K562 (cell line): ENCODE measurements at regions not wholly inside any gene's neighbourhood (a gene's known extent, or its start where the extent isn't known, plus 50 kb on each side); places are given as distances from the start of the nearest gene placed in this dataset.

Source experiments
- ATAC-seq: fragments of 200-7000 bp; cut with Tn5 transposase; 3 replicates; pipeline ENCODE4 v1.9.1; 2020; ENCODE audit warnings: moderate library complexity
- BruUV-seq: library from RNA; stranded (reverse); fragments of 400-500 nt; replicated peaks from 2 replicates; lab custom pipeline; 2021; lab: Mats Ljungman, UMichigan
- CTCF ChIA-PET: fragments of 300-600 bp; formaldehyde crosslinking; extraction: SDS; loops from one replicate; lab custom pipeline; 2021; ENCODE audit warnings: low intra/inter-chr PET ratio; lab: Yijun Ruan, JAX
- POLR2A ChIA-PET: fragments of 300-600, 350-650 bp; sonication (Branson Sonifier 250); formaldehyde crosslinking; extraction: SDS; loops from one replicate; lab custom pipeline; 2021; ENCODE audit warnings: antibody characterized with exemption, inconsistent platforms; lab: Yijun Ruan, JAX
- DNase-seq, 4 experiments: peaks; one replicate each; pipeline versions ENCODE4 v3.0.0 to v3.0.0-alpha.2; 2011 to 2018; ENCODE audit warnings: low spot score in 3 of 4, mixed read lengths in 3 of 4; ENCODE audit errors: extremely low read depth in 1 of 4
- FAIRE-seq: peaks from 2 replicates; lab custom pipeline; 2011; peaks lifted over from hg19 to GRCh38; lab: Jason Lieb, UNC
- H2AFZ ChIP-seq: 2 replicates; pipeline ENCODE4 v1.6.0; 2011; ENCODE audit warnings: low read depth, low read length, control low read depth, inconsistent platforms
- H3K27ac ChIP-seq: fragments of 200-600 bp; 3 replicates; pipeline ENCODE4 v1.8.0; 2011; ENCODE audit warnings: low read depth, mild to moderate bottlenecking, control low read depth, inconsistent platforms, low read length, moderate library complexity, mixed read lengths; ENCODE audit errors: extremely low read depth
- H3K27me3 ChIP-seq, 2 experiments: fragments of 300-600 bp in 1 of 2; 2 replicates in 1 of 2; 3 replicates in 1 of 2; pipeline versions ENCODE4 v1.6.0 to v1.8.0; 2011; ENCODE audit warnings: inconsistent platforms in 2 of 2, low read length in 2 of 2, mild to moderate bottlenecking in 1 of 2, mixed read lengths in 1 of 2, moderate library complexity in 1 of 2; ENCODE audit not compliant: control insufficient read depth in 2 of 2, insufficient read depth in 2 of 2
- H3K36me3 ChIP-seq: fragments of 300-600 bp; 3 replicates; pipeline ENCODE4 v1.8.0; 2011; ENCODE audit warnings: mild to moderate bottlenecking, low read length, inconsistent platforms; ENCODE audit not compliant: control insufficient read depth, insufficient read depth
- H3K4me1 ChIP-seq, 2 experiments: fragments of 200-600 bp in 1 of 2; replicated peaks in 1 of 2; 2 replicates in 1 of 2; 3 replicates in 1 of 2; pipeline versions ENCODE4 v1.5.1 to v1.8.0; 2011; ENCODE audit warnings: inconsistent platforms in 2 of 2, low read length in 2 of 2, mild to moderate bottlenecking in 1 of 2, mixed read lengths in 1 of 2, moderate library complexity in 1 of 2; ENCODE audit not compliant: control insufficient read depth in 2 of 2, insufficient read depth in 2 of 2
- H3K4me2 ChIP-seq: 2 replicates; pipeline ENCODE4 v1.6.1; 2011; ENCODE audit warnings: low read length, control low read depth, inconsistent platforms, mixed read lengths; ENCODE audit not compliant: insufficient read depth
- H3K4me3 ChIP-seq: fragments of 200-600 bp; sonication (generic), shearing (Covaris generic); 2 replicates; pipeline ENCODE4 v1.5.1; 2016; ENCODE audit warnings: control low read depth, inconsistent platforms
- H3K79me2 ChIP-seq: fragments of 200-600 bp; 3 replicates; pipeline ENCODE4 v1.8.0; 2011; ENCODE audit warnings: low read length, inconsistent platforms; ENCODE audit not compliant: control insufficient read depth, insufficient read depth
- H3K9ac ChIP-seq, 2 experiments: 2 replicates each; pipeline versions ENCODE4 v1.6.0 to v1.6.1; 2011; ENCODE audit warnings: low read depth in 2 of 2, low read length in 2 of 2, control low read depth in 1 of 2, inconsistent platforms in 1 of 2, mild to moderate bottlenecking in 1 of 2, mixed read lengths in 1 of 2; ENCODE audit not compliant: insufficient read depth in 1 of 2
- H3K9me1 ChIP-seq: one replicate; pipeline ENCODE4 v1.6.0; 2011; ENCODE audit warnings: inconsistent platforms, mild to moderate bottlenecking, low read length, moderate library complexity; ENCODE audit not compliant: control insufficient read depth, insufficient read depth
- H3K9me3 ChIP-seq: replicated peaks from 2 replicates; pipeline ENCODE4 v1.5.1; 2011; ENCODE audit warnings: low read depth, low read length, inconsistent platforms; ENCODE audit not compliant: control insufficient read depth, insufficient read depth
- H4K20me1 ChIP-seq: replicated peaks from 2 replicates; pipeline ENCODE4 v1.6.1; 2011; ENCODE audit warnings: low read length, inconsistent platforms, mixed read lengths; ENCODE audit not compliant: control insufficient read depth, insufficient read depth
- CREM ChIP-seq: IDR thresholded peaks from 2 replicates; pipeline ENCODE4 v1.6.1; 2014; ENCODE audit warnings: antibody characterized with exemption, low read depth
- HINFP ChIP-seq: fragments of 450-650 bp; conservative IDR thresholded peaks from 2 replicates; pipeline ENCODE4 v1.6.1; 2016; ENCODE audit warnings: missing genetic modification characterization, low read depth, mild to moderate bottlenecking, control low read depth, missing compliant biosample characterization
- HMBOX1 ChIP-seq: sonication (generic); IDR thresholded peaks from 2 replicates; pipeline ENCODE4 v1.6.1; 2016
- KAT8 ChIP-seq: fragments of 450-650 bp; IDR thresholded peaks from 2 replicates; pipeline ENCODE4 v1.6.1; 2016; ENCODE audit warnings: low read depth, mild to moderate bottlenecking
- NFIC ChIP-seq: fragments of 450-650 bp; IDR thresholded peaks from 2 replicates; pipeline ENCODE4 v1.6.1; 2017; ENCODE audit warnings: mild to moderate bottlenecking, inconsistent platforms
- POLR2B ChIP-seq: fragments of 450-650 bp; IDR thresholded peaks from 2 replicates; pipeline ENCODE4 v1.6.1; 2018; ENCODE audit warnings: low read depth; ENCODE audit not compliant: partially characterized antibody
- SLC30A9 ChIP-seq: fragments of 250-450 bp; sonication (Bioruptor Pico); IDR thresholded peaks from 2 replicates; pipeline ENCODE4 v1.8.0; 2022; ENCODE audit warnings: mild to moderate bottlenecking, moderate library complexity
- SRF ChIP-seq, 2 experiments: fragments of 250-450, 450-650 bp in 1 of 2; sonication (Bioruptor Pico) in 1 of 2; sonication (generic) in 1 of 2; formaldehyde crosslinking; IDR thresholded peaks; 2 replicates each; pipeline versions ENCODE4 v1.5.0 to v1.5.1; 2020 to 2022; ENCODE audit warnings: mild to moderate bottlenecking in 1 of 2, missing genetic modification reagents in 1 of 2
- TFE3 ChIP-seq: fragments of 450-650 bp; formaldehyde crosslinking; IDR thresholded peaks from 2 replicates; pipeline ENCODE4 v1.4.0; 2020; ENCODE audit warnings: mild to moderate bottlenecking, mixed read lengths
- THRB ChIP-seq: fragments of 450-650 bp; formaldehyde crosslinking; conservative IDR thresholded peaks from 2 replicates; pipeline ENCODE4 v1.4.0; 2022; ENCODE audit warnings: mild to moderate bottlenecking, missing genetic modification characterization
- TSC22D4 ChIP-seq: fragments of 450-650 bp; IDR thresholded peaks from 2 replicates; pipeline ENCODE4 v1.6.1; 2016; ENCODE audit warnings: missing genetic modification characterization, missing biosample characterization, control low read depth
- ZBTB17 ChIP-seq: fragments of 450-650 bp; formaldehyde crosslinking; IDR thresholded peaks from 2 replicates; pipeline ENCODE4 v1.4.0; 2020; ENCODE audit warnings: mild to moderate bottlenecking
- ZHX1 ChIP-seq: fragments of 150-350 bp; conservative IDR thresholded peaks from 2 replicates; pipeline ENCODE4 v1.6.1; 2014; ENCODE audit warnings: low read length
- ZNF395 ChIP-seq: fragments of 200-800 bp; sonication (Bioruptor generic); IDR thresholded peaks from 2 replicates; pipeline ENCODE4 v1.6.1; 2017; ENCODE audit warnings: missing genetic modification characterization, missing compliant biosample characterization
- WGBS: fragments of 100-300 bp; shearing (Covaris generic); methylation state at CpG from one replicate; pipeline ENCODE4 v1.1.6; 2016; ENCODE audit warnings: low coverage, mixed read lengths; ENCODE audit not compliant: insufficient coverage; ENCODE audit errors: missing lambda C conversion rate; 5-methylcytosine and 5-hydroxymethylcytosine counted together
- in situ Hi-C: fragments of 300-500 bp; cut with MboI; formaldehyde crosslinking; loops from 4 replicates; pipeline ENCODE4 v1.15.0; 2018; ENCODE audit warnings: inconsistent platforms, mixed read lengths
- intact Hi-C: fragments of 100-400 bp; cut with micrococcal nuclease; formaldehyde crosslinking; loops from 2 replicates; pipeline ENCODE4 v1.14.2; 2022

- in situ Hi-C loops (no loop called here), intact Hi-C loops (no loop called here)
- FAIRE-seq (no peak), DNase-seq (no peak), ATAC-seq (no peak)
- no peaks in the 10 kb centered on the region for H3K9me1 ChIP-seq
- no peak overlapping the region for H3K27ac ChIP-seq
- BruUV-seq: no TSS peak
- H4K20me1 ChIP-seq: no peaks in the 10 kb centered on the region
- H3K4me1 ChIP-seq: no peaks in the 10 kb centered on the region
- H3K36me3 ChIP-seq: no peaks in the 10 kb centered on the region
- no peaks in the 10 kb centered on the region for H3K27me3 ChIP-seq
- no peak overlapping the region for H3K9ac ChIP-seq
- no peaks in the 10 kb centered on the region for H3K9me3 ChIP-seq
- ChIA-PET POLR2A (no interaction called here), CTCF (no interaction called here)
- no peaks in the 10 kb centered on the region for H3K79me2 ChIP-seq
- no peak overlapping the region for H3K4me3 ChIP-seq
- H2AFZ ChIP-seq: no peak overlapping the region
- 0% methylated on average over 2 of the region's 2 CpGs for WGBS
- no peak overlapping the region for H3K4me2 ChIP-seq
- TF ChIP-seq NFIC (no peak), THRB (no peak), SRF (CRISPR knock-in tag; IDR thresholded peaks at IDR 0.05) (no peak), TSC22D4 (tag) (no peak), ZNF395 (no peak), SLC30A9 (no peak), KAT8 (no peak), ZHX1 (no peak), HMBOX1 (no peak), HINFP (no peak), CREM (no peak), ZBTB17 (CRISPR knock-in tag) (no peak), POLR2B (no peak), TFE3 (CRISPR knock-in tag) (no peak)
These were observed 301.2 kb upstream of the ADGRL2 start for GRCh38 chr1:81499487-81499886.
